Glutamatergic neuron (in vitro differentiated cells): ENCODE measurements at regions not wholly inside any gene's neighbourhood (a gene's known extent, or its start where the extent isn't known, plus 50 kb on each side); places are given as distances from the start of the nearest gene placed in this dataset.

Experiments used
- DNase-seq: peaks from one replicate; pipeline ENCODE4 v3.0.0; 2022
- H3K27ac Mint-ChIP-seq: one replicate; pipeline ENCODE4 v1.8.0; 2020; ENCODE audit warnings: mild to moderate bottlenecking, mixed read lengths, inconsistent platforms; ENCODE audit not compliant: unreplicated experiment
- H3K27me3 Mint-ChIP-seq: one replicate; pipeline ENCODE4 v1.8.0; 2020; ENCODE audit warnings: mild to moderate bottlenecking, moderate library complexity, mixed read lengths, inconsistent platforms; ENCODE audit not compliant: unreplicated experiment
- H3K36me3 Mint-ChIP-seq: one replicate; pipeline ENCODE4 v1.8.0; 2020; ENCODE audit warnings: mild to moderate bottlenecking, mixed read lengths, inconsistent platforms; ENCODE audit not compliant: unreplicated experiment
- H3K4me1 Mint-ChIP-seq: one replicate; pipeline ENCODE4 v1.8.0; 2020; ENCODE audit warnings: mild to moderate bottlenecking, low read depth, mixed read lengths, inconsistent platforms; ENCODE audit not compliant: unreplicated experiment
- H3K4me3 Mint-ChIP-seq: one replicate; pipeline ENCODE4 v1.8.0; 2020; ENCODE audit warnings: mild to moderate bottlenecking, mixed read lengths, inconsistent platforms; ENCODE audit not compliant: unreplicated experiment
- H3K9me3 Mint-ChIP-seq: one replicate; pipeline ENCODE4 v1.8.0; 2020; ENCODE audit warnings: mild to moderate bottlenecking, moderate library complexity, mixed read lengths, inconsistent platforms; ENCODE audit not compliant: unreplicated experiment
- TF ChIP-seq, protein P1 (sequence below): fragments of 200-600 bp; sonication (generic); IDR thresholded peaks from one replicate; pipeline ENCODE4 v1.5.0; 2021; ENCODE audit not compliant: partially characterized antibody, unreplicated experiment

GRCh38 chr18:22545066-22545760 lies 127.5 kb upstream of the CTAGE1 start:
- H3K4me3 Mint-ChIP-seq, result no peak overlapping the region
- TF ChIP-seq, protein P1, sequence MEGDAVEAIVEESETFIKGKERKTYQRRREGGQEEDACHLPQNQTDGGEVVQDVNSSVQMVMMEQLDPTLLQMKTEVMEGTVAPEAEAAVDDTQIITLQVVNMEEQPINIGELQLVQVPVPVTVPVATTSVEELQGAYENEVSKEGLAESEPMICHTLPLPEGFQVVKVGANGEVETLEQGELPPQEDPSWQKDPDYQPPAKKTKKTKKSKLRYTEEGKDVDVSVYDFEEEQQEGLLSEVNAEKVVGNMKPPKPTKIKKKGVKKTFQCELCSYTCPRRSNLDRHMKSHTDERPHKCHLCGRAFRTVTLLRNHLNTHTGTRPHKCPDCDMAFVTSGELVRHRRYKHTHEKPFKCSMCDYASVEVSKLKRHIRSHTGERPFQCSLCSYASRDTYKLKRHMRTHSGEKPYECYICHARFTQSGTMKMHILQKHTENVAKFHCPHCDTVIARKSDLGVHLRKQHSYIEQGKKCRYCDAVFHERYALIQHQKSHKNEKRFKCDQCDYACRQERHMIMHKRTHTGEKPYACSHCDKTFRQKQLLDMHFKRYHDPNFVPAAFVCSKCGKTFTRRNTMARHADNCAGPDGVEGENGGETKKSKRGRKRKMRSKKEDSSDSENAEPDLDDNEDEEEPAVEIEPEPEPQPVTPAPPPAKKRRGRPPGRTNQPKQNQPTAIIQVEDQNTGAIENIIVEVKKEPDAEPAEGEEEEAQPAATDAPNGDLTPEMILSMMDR, result no peak
- peaks cover 7% of the 10 kb centered on the region for H3K4me1 Mint-ChIP-seq
- no peak overlapping the region for H3K27ac Mint-ChIP-seq
- no peaks in the 10 kb centered on the region for H3K9me3 Mint-ChIP-seq
- DNase-seq, result no peak
- no peaks in the 10 kb centered on the region for H3K36me3 Mint-ChIP-seq
- no peaks in the 10 kb centered on the region for H3K27me3 Mint-ChIP-seq

DNA sequence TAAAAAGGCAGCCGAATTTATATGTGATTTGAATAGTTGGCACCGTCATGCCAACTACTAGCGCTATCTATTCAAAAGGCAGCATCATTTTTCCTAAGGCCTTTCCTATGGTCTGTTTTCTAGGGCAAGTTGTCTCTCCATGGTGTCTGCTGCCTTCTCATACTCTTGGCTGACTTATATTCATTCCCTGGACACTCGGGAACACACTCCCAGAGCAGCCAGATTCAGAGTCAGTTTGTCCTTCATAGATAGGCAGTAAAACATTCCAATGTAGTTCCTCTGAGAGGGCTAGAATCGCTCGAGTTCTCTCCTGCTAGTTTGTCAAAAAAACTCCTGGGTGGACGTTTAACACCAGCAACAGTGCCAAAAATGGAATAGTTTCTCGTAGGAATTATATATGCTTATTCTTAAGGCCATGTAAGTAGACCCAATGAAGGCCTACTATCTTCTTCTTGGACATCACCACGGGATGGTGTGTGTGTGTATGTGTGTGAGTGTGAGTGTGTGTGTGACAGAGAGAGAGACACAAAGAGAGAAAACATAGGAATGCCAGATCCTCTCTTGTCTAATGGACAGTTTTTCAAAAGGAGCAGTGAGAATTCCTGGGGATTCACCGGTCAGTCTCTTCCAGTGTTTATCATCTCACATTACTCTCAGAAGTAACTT lies 129.3 kb upstream of the CTAGE1 start:
- no peaks in the 10 kb centered on the region for H3K27me3 Mint-ChIP-seq
- H3K4me1 Mint-ChIP-seq, result peaks cover 7% of the 10 kb centered on the region
- H3K9me3 Mint-ChIP-seq, result no peaks in the 10 kb centered on the region
- no peak overlapping the region for H3K4me3 Mint-ChIP-seq
- no peak overlapping the region for H3K27ac Mint-ChIP-seq
- H3K36me3 Mint-ChIP-seq, result no peaks in the 10 kb centered on the region
- DNase-seq, result no peak
- TF ChIP-seq, protein P1, result no peak

- no peak for DNase-seq
- Mint-ChIP-seq H3K36me3 (no peaks in the 10 kb centered on the region), H3K4me3 (no peak overlapping the region), H3K27me3 (no peaks in the 10 kb centered on the region), H3K4me1 (peaks cover 7% of the 10 kb centered on the region), H3K9me3 (no peaks in the 10 kb centered on the region), H3K27ac (no peak overlapping the region)
- TF ChIP-seq, protein P1, result no peak
Measured at GRCh38 chr18:22547807-22548561, 130.3 kb upstream of the CTAGE1 start.

- H3K27ac Mint-ChIP-seq, result no peak overlapping the region
- H3K4me1 Mint-ChIP-seq, result peaks cover 7% of the 10 kb centered on the region
- no peaks in the 10 kb centered on the region for H3K27me3 Mint-ChIP-seq
- no peak overlapping the region for H3K4me3 Mint-ChIP-seq
- H3K9me3 Mint-ChIP-seq, result no peaks in the 10 kb centered on the region
- no peaks in the 10 kb centered on the region for H3K36me3 Mint-ChIP-seq
- no peak for DNase-seq
- TF ChIP-seq, protein P1, result no peak
Measured at GRCh38 chr18:22549260-22549937, 131.7 kb upstream of the CTAGE1 start.
